NCI-H345 treated with DMSO at 0.1 percent for 48 hours (cell line): ENCODE measurements at regions not wholly inside any gene's neighbourhood (a gene's known extent, or its start where the extent isn't known, plus 50 kb on each side); places are given as distances from the start of the nearest gene placed in this dataset.

ENCODE experiments used
- DNase-seq: peaks from one replicate; lab custom pipeline; 2025; ENCODE audit not compliant: unreplicated experiment; lab: John Stamatoyannopoulos, UW

DNA sequence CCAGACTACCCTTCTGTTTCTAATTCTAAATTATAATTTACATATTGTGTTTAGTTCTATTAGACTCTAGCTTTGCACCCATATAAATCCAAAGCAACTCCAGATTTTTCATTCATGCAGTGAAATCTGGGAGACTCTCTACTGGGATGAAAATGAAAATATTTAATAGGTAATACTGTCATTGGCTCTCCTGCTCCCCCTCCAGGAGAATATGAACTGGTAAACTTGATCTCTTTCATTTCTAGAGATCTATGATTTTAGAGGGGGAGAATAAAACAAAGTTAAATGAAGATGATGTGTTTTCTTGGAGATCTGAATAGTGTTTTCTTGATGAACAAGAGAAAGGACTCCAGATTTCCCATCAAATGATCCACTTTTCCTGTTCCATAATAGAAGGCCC is 104.3 kb upstream of the TMCC3 start:
- no peak for DNase-seq

DNA sequence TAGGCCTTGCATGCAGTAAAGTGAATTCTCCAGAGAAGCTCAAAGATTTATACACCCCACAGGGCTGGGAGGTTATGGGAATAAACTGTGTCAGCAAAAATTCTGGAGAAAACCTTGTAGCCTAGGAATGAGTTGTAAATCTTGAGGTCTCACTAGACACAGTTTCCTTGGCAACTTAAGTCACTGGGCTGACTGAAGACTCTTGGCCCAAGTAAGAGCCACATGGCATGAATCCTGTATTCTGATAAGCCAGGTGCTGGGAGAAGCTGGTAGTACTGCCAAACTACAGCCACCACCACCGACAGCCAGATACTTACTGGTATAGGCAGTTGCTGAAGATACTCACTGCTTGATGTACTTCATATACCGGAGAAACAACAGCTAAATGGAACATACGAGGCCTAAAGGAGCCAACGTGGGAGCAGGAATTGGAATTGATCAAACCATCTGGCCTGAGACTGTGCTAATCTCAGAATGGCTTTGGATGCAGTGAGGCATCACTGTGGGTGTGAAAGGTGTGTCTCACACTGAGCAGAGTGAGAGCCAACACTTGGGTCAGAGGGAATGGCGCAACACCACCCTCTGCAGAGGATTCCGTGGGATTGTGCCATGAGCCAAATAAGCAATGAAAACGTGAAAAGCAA is 102.8 kb upstream of the TMCC3 start:
- no peak for DNase-seq

DNA sequence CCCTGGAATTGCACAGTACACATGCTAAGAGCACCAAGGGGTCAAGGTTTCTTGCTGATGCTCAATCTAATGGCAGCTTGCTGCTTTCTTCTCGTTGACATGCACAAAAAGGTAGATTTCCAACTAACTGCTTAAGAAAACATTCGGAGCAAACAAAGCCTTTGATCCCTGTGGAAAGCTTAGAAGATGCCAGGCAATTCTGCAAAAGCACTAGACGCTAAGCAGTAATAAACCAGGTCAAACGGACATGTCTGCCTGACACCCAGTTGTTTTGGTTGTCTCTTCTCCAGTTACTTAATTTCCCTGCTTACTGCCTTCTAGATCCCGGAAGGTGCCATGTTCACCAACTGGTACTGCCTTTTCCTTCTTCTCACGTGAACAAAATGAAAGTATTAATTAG is 100.5 kb upstream of the TMCC3 start:
- DNase-seq: no peak

DNA sequence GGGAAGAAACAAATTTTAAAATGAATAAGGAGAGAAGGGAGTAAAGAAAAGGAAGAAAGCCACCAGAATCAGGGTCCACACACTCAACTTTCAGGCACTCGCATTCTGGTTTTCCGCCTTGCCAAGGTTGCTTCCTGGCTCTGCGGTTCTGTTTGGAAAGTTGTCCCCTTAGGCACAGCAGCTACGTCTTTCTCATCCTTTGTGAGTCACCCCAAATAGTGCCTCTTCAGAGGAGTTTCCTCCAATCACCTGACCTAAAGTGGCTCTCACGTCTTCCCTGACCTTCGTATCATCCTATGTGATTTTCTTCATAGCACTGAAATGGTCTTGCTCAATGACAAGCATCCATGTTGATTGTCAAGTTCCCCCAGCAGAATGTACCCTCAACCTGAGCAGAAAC is 99.5 kb upstream of the TMCC3 start:
- DNase-seq: no peak

DNA sequence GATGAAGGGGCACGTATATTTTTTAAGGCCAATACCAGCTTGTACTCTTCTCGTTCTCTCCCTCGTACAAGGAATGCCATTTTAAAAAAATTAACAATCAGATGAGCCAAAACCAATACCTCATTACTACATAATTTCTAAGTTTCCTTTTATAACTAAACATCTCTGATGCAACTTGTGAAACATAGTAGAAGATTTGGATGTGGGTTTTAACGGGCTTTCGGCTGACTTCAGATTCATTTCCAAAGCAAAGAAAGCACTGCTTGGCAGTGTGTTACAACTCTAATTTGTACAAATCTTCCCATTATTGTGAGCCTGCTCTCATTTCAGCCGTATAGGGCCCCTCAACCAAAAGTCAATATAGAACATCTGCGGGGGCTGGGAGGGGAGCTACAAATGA is 99.1 kb upstream of the TMCC3 start:
- no peak for DNase-seq

DNA sequence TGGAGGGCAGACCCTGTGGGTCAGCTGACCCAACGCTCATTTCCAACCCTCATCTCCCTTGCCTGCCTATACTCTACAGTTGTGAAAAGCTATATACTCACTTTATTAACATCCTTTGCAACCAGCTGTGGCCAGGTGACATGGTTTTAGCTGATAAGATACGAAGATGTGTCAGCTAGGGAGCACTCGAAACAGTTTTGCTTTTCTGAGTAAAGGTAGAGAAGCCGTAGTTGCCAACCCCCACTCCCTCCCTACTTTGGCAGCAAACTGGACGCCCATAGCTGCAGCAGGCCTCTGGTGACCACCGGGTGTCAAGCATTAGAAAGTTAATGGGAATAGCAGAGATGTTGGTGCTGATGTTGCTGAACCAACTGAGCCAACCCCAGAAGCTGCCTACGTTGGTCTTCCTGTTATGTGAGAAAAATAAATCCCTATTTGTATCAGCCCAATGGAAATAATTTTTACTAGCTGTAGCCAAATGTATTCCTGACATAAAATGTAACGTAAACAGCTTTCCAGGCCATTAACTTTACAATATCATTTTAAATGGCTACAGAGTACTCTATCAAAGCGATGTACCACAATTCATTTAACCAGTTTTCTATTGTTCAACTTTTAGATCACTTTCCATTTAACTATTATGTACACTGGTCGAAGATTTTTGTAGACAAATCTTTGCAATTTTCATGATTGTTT is 98.5 kb upstream of the TMCC3 start:
- no peak for DNase-seq

DNA sequence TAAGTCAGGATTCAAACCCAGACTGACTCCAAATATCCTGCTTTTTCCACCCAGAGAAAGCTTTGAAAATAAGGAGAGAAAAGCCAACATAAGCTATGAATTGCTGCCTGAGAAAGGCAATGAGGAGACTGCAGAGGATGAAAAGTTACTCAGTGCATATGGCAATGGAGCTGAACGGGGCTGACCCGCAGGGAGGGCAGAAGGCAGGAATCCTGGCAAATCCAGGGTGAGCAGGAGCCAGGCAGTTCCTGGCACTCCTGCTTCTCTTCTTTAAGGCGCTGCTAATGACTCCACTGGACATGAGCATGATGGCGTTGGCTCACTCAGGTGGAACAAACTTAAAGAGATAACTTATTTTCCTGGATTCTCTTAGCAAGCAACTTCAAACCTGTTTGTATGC is 95.2 kb upstream of the TMCC3 start:
- DNase-seq: no peak

DNA sequence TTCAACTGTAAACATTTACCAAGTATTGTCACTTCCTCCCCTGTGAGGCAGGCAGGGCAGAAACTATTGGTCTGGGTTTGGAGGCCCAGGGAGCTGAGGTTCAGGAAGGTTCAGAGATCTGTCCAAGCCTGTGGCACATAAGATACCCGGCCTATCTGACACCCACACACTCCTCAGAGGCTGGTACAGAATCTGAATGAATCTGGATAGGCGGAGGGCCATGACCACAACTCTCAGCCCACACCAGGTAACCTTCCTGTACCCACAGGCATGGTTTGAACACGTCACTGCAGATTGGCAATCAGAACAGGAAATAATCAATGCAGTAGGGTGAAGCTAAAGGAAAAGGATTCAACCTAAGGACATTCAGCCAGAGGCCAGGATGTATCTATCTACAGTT is 92.8 kb upstream of the TMCC3 start:
- no peak for DNase-seq

DNA sequence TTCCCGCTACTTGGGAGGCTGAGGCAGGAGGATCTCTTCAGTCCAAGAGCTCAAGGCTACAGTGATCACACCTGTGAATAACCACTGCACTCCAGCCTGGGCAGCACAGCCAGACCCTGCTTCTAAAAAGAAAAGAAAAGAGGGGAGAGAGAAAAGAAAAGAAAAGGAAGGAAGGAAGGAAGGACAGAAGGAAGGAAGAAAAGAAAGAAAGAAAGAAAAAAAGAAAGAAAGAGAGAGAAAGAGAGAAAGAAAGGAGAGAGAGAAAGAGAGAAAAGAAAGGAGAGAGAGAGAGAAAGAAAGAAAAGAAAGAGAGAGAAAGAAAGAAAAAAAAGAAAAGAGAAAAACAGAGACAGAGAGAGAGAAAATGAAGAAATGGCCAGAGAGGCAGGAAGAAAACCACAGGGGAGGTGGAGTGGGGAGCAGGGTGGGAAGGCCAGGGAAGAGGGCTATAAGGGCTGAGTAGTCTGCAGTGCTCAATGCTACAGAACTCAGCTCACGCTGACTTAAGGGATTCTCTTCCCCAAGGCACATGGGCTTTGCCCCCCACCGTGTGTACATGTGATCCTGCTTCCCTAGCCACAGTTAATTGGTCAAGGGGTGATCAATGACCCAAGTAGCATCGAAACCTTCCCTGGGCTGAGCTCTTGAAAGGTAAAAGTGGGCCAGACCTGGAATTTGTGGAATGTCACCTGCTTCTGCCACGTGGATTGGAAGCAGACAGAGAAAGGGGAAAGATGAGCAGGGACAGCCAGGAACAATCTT is 90.4 kb upstream of the TMCC3 start:
- no peak for DNase-seq

DNA sequence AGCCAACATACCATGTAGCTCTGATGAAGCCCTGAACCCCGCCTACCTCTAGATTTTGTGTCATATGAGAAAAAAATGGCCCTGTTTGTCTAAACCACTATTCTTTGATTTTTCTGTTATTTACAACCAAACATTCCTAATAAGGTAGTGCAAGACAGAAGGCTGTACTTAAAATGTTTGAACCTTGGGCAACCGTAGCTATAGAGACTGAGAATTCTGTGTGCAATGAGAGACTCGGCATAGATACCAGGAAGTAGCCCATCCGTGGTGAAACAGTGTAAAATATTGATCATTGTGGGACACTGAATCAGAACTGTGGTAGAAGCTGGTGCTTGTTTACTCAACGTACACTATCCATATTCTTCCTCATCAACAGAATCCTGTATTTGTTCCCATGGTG is 86.5 kb upstream of the TMCC3 start:
- DNase-seq: no peak

DNA sequence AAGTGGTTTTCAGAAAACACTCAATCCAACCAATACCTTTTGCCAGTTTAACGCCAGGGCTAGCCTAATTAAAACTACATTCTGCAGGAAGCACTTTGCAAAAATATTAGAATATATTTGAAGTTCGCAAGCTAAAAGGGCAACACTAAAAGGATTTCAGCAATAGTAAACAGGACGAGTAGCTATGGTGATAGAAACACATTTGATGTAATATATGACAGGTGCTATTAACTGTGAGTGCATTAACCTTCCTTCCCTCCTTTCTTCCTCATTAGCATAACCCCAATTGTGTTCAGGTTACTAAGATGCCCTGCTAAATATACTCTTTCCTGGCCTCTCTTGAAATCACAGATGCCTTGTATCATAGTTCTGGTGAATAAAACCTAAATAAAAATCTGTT is 85.6 kb upstream of the TMCC3 start:
- DNase-seq: no peak

DNA sequence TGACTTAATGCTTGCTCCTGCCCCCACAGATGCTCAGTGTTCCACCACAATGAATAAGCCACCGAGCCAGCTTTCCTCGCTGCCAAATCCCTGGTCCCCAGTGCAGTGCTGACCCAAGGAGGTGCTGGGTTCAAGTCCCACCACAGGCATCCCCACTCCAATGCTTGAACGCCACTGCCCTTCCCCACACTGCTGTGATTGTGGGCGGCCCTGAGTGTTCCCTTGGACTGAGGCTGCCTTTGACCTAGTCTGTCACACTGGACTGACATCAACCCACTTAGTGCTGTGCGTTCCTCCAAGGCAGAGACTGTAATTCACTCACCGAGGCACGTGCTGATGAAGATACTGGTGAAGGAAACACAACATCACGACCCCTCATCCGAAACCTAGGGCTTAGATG is 83.4 kb upstream of the TMCC3 start:
- no peak for DNase-seq

DNA sequence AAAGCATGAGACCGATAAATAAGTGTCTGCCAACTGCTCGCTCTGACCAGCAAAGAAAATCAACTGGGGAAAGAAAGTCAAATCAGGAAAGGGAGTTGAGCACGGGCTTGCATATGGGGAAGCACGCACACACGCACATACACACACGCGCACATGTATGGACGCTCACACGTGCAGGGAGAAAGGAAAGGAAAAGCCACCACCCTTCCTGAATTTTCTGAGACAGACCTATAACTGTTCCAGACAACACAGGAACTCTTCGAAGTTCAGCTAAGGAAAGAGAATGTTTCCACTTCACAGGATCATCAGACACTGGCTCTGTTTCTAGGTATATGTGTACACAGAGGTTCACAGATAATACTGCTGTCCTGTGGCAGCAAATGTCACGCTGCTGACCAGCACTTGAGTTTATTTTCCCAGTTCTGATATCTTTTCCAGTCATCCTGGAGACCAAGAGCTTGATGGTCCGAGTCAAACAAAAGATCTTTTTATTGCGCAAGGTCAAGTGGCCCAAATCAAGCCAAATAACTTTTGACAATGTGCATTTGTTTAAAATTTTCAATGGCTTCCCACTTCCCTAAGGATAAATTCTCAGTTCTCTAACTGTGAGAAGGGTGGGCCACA is 82.1 kb upstream of the TMCC3 start:
- DNase-seq: no peak

DNA sequence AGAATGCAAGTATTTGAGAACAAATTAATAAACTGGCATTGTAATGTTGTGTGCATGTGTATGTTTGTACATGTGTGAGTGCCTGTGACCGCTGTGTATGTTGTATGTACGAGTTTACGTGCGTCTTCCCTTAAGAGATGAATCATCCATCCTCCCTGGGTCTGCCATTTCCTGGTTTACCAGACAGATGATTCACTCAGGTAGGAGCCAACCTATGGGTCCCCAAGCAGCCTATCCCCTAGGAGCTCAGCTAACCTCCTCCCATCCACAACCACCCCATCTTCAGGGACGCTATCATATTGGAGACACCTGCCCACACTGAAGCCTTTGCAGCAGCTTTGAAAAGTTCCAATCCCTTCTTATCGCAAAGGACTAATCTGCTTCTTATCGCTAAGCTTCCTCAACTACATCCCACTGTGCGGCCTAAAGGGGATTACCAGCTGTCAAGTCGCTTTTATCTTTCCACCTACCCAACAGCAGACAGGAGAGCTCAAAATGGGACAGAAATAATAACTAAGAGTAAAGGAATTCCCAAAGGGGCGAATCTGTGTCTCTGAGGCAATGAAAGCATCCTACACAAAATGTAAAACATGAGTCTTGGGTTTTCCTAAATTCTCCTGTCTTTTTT is 81.5 kb upstream of the TMCC3 start:
- DNase-seq: no peak

DNA sequence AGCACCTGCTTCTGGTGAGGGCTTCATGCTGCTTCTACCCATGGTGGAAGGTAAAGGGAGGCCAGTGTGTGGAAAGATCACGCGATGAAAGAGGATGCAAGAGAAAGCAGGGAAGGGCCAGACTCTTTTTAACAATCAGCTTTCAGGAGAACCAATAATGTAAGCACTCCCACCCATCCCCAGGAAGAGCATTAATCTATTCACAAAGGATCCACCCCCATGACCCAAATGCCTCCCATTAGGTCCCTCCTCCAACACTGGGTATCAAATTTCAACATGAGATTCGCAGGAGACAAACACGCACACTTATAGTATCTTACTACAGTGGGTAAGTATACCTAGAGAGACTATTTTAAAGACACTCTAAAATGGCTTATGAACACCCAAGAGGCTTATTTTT is 80.5 kb upstream of the TMCC3 start:
- DNase-seq: no peak

DNA sequence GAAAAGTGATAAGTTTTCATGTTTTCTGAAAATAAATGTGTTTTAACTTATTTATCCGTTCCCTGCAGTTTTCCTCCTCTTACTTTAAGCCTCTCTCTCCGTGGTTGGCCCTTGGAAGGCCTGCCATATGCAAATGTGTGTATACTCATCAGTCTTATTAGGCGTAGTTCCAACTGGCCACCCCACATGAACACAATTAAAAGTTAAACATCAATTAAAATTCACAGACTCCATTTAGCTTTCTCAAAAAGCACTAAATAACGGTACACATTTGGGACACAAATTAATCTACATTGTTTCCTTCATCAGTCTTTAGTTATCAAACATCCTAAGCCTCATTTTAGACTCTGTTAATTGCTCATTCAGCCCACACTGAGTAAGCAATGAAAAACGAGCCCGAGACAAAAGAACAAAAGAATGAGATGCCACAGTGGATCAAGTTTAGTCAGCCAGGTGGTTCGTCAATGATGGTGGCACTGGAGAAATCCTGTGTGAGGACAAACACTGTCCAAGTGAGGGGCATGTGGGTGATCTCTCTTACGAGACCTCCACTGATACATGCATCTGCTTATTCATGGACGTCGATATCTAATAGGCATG is 76.0 kb upstream of the TMCC3 start:
- DNase-seq: no peak

DNA sequence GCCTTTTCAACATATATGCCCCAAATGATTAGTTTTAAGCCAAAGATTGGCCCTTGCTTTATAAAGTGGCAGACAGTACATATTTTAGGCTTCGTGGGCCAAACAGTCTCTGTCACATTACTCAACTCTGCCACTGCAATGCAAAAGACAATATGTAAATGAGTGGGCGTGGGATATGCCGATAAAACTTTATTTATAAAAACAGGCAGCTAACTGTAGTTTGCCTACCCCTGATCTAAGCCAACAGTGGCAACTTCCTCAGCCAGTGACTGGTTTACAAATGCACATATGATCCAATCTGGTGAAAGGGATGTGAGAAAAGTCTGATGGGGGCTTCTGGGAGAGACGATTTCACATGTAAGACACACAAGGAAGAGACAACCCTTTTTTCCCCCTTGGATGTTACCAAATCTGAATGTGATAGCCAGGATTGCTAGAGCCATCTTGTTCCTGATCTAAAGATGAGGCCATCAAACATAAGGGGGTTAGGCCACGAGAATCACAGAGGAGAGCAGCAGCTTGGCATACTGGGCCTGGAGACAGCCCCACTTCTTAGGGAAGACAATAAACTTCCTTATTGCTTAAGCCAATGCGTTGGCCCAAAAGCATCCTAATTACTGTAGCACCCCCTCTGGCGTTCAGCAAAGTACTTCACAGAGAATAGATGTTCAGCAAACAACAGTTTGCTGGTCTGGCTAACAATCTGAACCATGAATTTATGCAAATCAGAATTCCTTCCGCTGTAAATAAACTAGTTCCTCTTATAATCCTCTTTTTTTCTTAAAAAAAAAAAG is 75.2 kb upstream of the TMCC3 start:
- no peak for DNase-seq

DNA sequence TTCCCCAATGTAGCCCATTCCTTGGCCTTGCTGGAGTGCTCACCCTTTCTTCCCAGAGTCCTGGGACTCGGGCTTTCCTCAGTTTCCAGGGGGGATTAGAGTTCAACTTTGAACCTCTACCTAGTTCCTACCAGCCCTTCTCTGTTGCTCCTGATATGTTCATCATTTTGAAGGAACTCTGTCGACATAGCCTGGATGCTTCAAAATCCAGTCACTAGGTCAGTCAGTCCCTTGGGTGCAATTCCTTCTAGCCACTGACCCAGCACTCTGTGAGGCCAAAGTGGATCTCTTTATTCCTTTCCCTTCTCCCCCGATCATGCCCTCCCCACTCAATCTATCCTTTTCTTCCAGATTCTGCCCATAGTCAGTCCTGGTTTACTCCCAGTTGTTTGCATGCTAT is 72.3 kb upstream of the TMCC3 start:
- DNase-seq: no peak

DNA sequence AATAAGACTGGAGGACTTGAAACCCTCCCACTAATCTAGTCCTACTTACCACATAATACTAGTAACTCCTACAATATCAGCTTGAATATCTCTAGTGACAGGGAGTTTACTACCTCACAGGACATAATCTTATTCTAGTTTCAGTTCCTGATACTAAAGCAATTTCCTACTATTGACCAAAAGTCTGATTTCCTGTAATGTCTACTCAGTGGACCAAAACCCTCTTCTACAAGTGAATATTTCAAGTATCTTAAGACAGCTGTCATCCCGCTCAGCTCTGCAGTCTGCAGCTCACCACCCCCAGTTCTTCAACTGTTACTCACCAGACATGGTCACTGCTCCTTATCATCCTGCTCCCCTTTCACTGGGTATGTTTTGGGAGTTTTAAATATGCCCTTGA is 70.8 kb upstream of the TMCC3 start:
- no peak for DNase-seq

DNA sequence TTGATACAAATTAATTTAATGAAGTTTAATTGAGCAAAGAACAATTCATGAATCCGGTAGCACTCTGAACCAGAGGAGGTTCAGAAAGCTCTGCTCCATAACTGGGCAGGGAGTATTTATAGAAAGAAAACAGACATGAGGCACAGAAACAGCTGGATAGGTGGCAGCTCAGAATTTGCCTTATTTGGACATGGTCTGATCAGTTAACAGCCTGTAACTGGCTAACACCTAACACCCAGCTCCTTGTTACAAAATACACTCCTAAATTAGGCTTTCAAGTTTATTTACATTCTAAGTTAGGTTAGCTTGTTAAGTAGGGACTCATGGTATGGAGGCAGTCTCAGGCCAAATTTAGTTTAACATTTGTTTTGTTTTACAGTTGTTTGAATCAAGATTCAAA is 67.8 kb upstream of the TMCC3 start:
- no peak for DNase-seq
